ENCODE measurements at regions not wholly inside any gene's neighbourhood (a gene's known extent, or its start where the extent isn't known, plus 50 kb on each side); places are given as distances from the start of the nearest gene placed in this dataset.

DNA sequence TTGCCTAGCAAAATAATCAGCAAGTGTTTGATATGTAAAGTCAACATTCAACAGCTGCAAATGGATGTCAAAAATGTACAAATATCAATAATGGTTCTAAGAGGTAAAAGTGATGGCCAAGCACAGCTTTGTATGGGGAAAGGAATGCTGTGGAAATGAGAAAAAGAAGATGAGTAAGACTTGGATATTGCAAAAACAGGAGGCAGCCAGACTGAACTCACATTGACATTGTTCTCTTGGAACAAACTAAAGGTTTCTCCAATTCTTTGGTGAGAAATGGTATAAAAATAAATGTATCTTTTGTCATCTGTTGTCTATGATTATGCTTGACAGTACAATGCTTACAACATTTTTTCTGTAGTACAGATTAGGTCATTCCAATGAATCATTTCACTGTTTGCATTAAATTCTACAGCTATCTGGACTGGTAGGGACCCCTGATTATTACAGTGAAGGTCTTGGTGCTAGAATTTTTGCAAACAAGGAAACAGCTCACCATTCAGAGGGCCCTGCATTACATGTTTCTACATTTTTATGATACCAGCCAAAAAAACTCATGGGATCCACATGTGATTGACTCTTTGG, 465.7 kb downstream of the NOVA1 start:
- TF ChIP-seq ZFP36 (IDR thresholded peaks at IDR 0.05; ENCODE audit: borderline replicate concordance, partially characterized antibody) (no peak), RFX5 (IDR thresholded peaks at IDR 0.05) (no peak), FOXS1 (CRISPR knock-in tag; IDR thresholded peaks at IDR 0.05) (no peak), POLR2A (IDR thresholded peaks at IDR 0.05; ENCODE audit: low read length) (no peak), EHMT2 (IDR thresholded peaks at IDR 0.05; ENCODE audit: low read depth) (no peak)
- TF ChIP-seq, protein P1, sequence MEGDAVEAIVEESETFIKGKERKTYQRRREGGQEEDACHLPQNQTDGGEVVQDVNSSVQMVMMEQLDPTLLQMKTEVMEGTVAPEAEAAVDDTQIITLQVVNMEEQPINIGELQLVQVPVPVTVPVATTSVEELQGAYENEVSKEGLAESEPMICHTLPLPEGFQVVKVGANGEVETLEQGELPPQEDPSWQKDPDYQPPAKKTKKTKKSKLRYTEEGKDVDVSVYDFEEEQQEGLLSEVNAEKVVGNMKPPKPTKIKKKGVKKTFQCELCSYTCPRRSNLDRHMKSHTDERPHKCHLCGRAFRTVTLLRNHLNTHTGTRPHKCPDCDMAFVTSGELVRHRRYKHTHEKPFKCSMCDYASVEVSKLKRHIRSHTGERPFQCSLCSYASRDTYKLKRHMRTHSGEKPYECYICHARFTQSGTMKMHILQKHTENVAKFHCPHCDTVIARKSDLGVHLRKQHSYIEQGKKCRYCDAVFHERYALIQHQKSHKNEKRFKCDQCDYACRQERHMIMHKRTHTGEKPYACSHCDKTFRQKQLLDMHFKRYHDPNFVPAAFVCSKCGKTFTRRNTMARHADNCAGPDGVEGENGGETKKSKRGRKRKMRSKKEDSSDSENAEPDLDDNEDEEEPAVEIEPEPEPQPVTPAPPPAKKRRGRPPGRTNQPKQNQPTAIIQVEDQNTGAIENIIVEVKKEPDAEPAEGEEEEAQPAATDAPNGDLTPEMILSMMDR (IDR thresholded peaks at IDR 0.05) = no peak
- TF ChIP-seq, protein P2, sequence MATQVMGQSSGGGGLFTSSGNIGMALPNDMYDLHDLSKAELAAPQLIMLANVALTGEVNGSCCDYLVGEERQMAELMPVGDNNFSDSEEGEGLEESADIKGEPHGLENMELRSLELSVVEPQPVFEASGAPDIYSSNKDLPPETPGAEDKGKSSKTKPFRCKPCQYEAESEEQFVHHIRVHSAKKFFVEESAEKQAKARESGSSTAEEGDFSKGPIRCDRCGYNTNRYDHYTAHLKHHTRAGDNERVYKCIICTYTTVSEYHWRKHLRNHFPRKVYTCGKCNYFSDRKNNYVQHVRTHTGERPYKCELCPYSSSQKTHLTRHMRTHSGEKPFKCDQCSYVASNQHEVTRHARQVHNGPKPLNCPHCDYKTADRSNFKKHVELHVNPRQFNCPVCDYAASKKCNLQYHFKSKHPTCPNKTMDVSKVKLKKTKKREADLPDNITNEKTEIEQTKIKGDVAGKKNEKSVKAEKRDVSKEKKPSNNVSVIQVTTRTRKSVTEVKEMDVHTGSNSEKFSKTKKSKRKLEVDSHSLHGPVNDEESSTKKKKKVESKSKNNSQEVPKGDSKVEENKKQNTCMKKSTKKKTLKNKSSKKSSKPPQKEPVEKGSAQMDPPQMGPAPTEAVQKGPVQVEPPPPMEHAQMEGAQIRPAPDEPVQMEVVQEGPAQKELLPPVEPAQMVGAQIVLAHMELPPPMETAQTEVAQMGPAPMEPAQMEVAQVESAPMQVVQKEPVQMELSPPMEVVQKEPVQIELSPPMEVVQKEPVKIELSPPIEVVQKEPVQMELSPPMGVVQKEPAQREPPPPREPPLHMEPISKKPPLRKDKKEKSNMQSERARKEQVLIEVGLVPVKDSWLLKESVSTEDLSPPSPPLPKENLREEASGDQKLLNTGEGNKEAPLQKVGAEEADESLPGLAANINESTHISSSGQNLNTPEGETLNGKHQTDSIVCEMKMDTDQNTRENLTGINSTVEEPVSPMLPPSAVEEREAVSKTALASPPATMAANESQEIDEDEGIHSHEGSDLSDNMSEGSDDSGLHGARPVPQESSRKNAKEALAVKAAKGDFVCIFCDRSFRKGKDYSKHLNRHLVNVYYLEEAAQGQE (IDR thresholded peaks at IDR 0.05) = no peak

All from A549 (cell line).